GM12878 (cell line): ENCODE measurements at regions not wholly inside any gene's neighbourhood (a gene's known extent, or its start where the extent isn't known, plus 50 kb on each side); places are given as distances from the start of the nearest gene placed in this dataset.

Source experiments
- ATAC-seq: fragments of 200-7000 bp; cut with Tn5 transposase; 3 replicates; pipeline ENCODE4 v1.9.1; 2020; ENCODE audit warnings: mild to moderate bottlenecking, moderate library complexity
- BruUV-seq: library from RNA; stranded (reverse); fragments of 400-500 nt; replicated peaks from 2 replicates; lab custom pipeline; 2021; lab: Mats Ljungman, UMichigan
- CTCF ChIA-PET: fragments of 300-600 bp; sonication (Branson Sonifier 250); formaldehyde crosslinking; extraction: SDS; loops from one replicate; lab custom pipeline; 2021; ENCODE audit warnings: inconsistent platforms; lab: Yijun Ruan, JAX
- POLR2A ChIA-PET: fragments of 350-600 bp; formaldehyde crosslinking; extraction: SDS; loops from one replicate; lab custom pipeline; 2021; ENCODE audit warnings: inconsistent platforms; lab: Charles Lee
- RAD21 ChIA-PET: fragments of 300-600 bp; sonication (Branson Sonifier 250); formaldehyde crosslinking; loops from one replicate; lab custom pipeline; 2023; ENCODE audit warnings: antibody characterized with exemption; ENCODE audit not compliant: unreplicated experiment; lab: Charles Lee
- SMC1A ChIA-PET: fragments of 300-600 bp; sonication (Branson Sonifier 250); formaldehyde crosslinking; loops from one replicate; lab custom pipeline; 2023; ENCODE audit not compliant: unreplicated experiment, uncharacterized antibody; lab: Charles Lee
- DNase-seq: peaks from one replicate; pipeline ENCODE4 v3.0.0-alpha.2; 2011; ENCODE audit warnings: low read depth, low spot score
- FAIRE-seq: peaks from 3 replicates; lab custom pipeline; 2011; peaks lifted over from hg19 to GRCh38; lab: Jason Lieb, UNC
- H2AFZ ChIP-seq: 2 replicates; pipeline ENCODE4 v1.6.0; 2011; ENCODE audit warnings: low read depth, low read length, control low read depth; ENCODE audit not compliant: control insufficient read depth
- H3K27ac ChIP-seq: 2 replicates; pipeline ENCODE4 v1.5.1; 2011; ENCODE audit warnings: control low read depth; ENCODE audit not compliant: control insufficient read depth, insufficient read depth
- H3K27me3 ChIP-seq, 2 experiments: replicated peaks in 1 of 2; 2 replicates each; pipeline versions ENCODE4 v1.6.0 to v1.6.1; 2011; ENCODE audit warnings: low read length in 1 of 2; ENCODE audit not compliant: control insufficient read depth in 2 of 2, insufficient read depth in 2 of 2
- H3K36me3 ChIP-seq, 2 experiments: 2 replicates each; pipeline ENCODE4 v1.5.1; 2011; ENCODE audit warnings: low read length in 1 of 2; ENCODE audit not compliant: control insufficient read depth in 2 of 2, insufficient read depth in 2 of 2
- H3K4me1 ChIP-seq: 2 replicates; pipeline ENCODE4 v1.6.1; 2011; ENCODE audit warnings: mild to moderate bottlenecking, low read length, moderate library complexity, mixed read lengths; ENCODE audit not compliant: control insufficient read depth, insufficient read depth
- H3K4me2 ChIP-seq: 2 replicates; pipeline ENCODE4 v1.6.0; 2011; ENCODE audit warnings: control low read depth; ENCODE audit not compliant: control insufficient read depth, insufficient read depth
- H3K4me3 ChIP-seq: fragments of 200-600 bp; sonication (generic); 2 replicates; pipeline ENCODE4 v1.5.1; 2016
- H3K79me2 ChIP-seq: 2 replicates; pipeline ENCODE4 v1.6.0; 2011; ENCODE audit warnings: low read length; ENCODE audit not compliant: control insufficient read depth, insufficient read depth
- H3K9ac ChIP-seq: 2 replicates; pipeline ENCODE4 v1.8.0; 2011; ENCODE audit warnings: low read length, control low read depth, mixed read lengths; ENCODE audit not compliant: control insufficient read depth, insufficient read depth
- H3K9me3 ChIP-seq: replicated peaks from 3 replicates; pipeline ENCODE4 v1.5.1; 2011; ENCODE audit warnings: mild to moderate bottlenecking, low read length; ENCODE audit not compliant: control insufficient read depth, insufficient read depth
- H4K20me1 ChIP-seq: 2 replicates; pipeline ENCODE4 v1.6.0; 2011; ENCODE audit not compliant: control insufficient read depth, insufficient read depth
- ATF7 ChIP-seq: fragments of 450-650 bp; IDR thresholded peaks from 2 replicates; pipeline ENCODE4 v1.6.1; 2016; ENCODE audit warnings: low read depth, mild to moderate bottlenecking
- CBFB ChIP-seq: IDR thresholded peaks from 2 replicates; pipeline ENCODE4 v1.6.1; 2016; ENCODE audit warnings: antibody characterized with exemption, low read depth
- CREB1 ChIP-seq: IDR thresholded peaks from 2 replicates; pipeline ENCODE4 v1.6.1; 2012; ENCODE audit warnings: low read depth, mild to moderate bottlenecking, inconsistent platforms
- MTA3 ChIP-seq: IDR thresholded peaks from 2 replicates; pipeline ENCODE4 v1.6.1; 2012; ENCODE audit warnings: low read length, inconsistent platforms, borderline replicate concordance
- NBN ChIP-seq: fragments of 450-650 bp; IDR thresholded peaks from 2 replicates; pipeline ENCODE4 v1.6.1; 2016
- NFXL1 ChIP-seq: fragments of 450-650 bp; IDR thresholded peaks from 2 replicates; pipeline ENCODE4 v1.6.1; 2017; ENCODE audit warnings: antibody characterized with exemption, mild to moderate bottlenecking, borderline replicate concordance
- RUNX3 ChIP-seq: IDR thresholded peaks from 2 replicates; pipeline ENCODE4 v1.6.1; 2012; ENCODE audit warnings: low read length, inconsistent platforms
- SREBF2 ChIP-seq: IDR thresholded peaks from 2 replicates; pipeline ENCODE4 v1.6.1; 2012; ENCODE audit warnings: mild to moderate bottlenecking, low read length
- ZNF24 ChIP-seq: fragments of 450-650 bp; IDR thresholded peaks from 2 replicates; pipeline ENCODE4 v1.6.1; 2017; ENCODE audit warnings: antibody characterized with exemption, mild to moderate bottlenecking
- WGBS: methylation state at CpG from one replicate; pipeline ENCODE4 v1.1.6; 2016; ENCODE audit warnings: low lambda C conversion rate; ENCODE audit not compliant: insufficient replicate concordance, insufficient coverage; ENCODE audit errors: missing lambda C conversion rate; 5-methylcytosine and 5-hydroxymethylcytosine counted together
- in situ Hi-C: fragments of 300-500 bp; cut with MboI; formaldehyde crosslinking; loops from 9 replicates; pipeline ENCODE4 v1.14.3; 2018; ENCODE audit warnings: mixed read lengths
- intact Hi-C: fragments of 100-400 bp; cut with micrococcal nuclease; formaldehyde crosslinking; loops from one replicate; pipeline ENCODE4 v1.14.2; 2022; ENCODE audit not compliant: unreplicated experiment

DNA sequence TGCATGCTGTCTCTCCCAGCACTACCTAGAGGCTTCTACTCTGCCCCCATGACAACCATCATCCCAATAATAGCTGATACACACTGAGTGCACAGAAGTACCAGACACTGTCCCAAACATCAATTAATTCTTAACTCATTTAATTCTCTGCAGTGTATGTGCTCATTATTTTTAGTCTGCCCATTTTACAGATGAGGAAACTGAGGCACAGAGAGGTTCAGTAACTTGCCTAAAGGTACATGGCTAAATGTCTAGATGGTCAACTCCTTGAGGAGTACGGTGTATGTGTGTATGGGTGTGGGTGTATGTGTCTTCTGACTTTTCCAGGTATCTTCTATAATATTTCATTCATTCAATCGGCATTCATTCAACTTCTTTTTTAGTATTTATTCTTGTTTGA, 407.9 kb downstream of the SOX9 start:
- no peaks in the 10 kb centered on the region for H4K20me1 ChIP-seq
- H3K4me2 ChIP-seq: no peak overlapping the region
- ChIA-PET SMC1A (interaction anchor here (3.5 kb wide), 1 partner anchor 11 kb away, joined by 18 read pairs; no protein-coding TSS in a partner anchor), CTCF (interaction anchor here (0.6 to 3.7 kb wide), 2 partner anchors 11 to 163 kb away, joined by 3 to 13 read pairs; no protein-coding TSS in a partner anchor), POLR2A (interaction anchor here (1.6 kb wide), 1 partner anchor 9 kb away, joined by 3 read pairs; no protein-coding TSS in a partner anchor), RAD21 (no interaction called here)
- in situ Hi-C loops (loop anchor here (25.0 kb wide), 2 partner anchors 916 to 1416 kb away; no protein-coding TSS in a partner anchor), intact Hi-C loops (no loop called here)
- no peaks in the 10 kb centered on the region for H3K79me2 ChIP-seq
- DNase-seq (no peak), ATAC-seq (no peak), FAIRE-seq (no peak)
- H3K9ac ChIP-seq: no peak overlapping the region
- no peak overlapping the region for H3K27ac ChIP-seq
- no peak overlapping the region for H2AFZ ChIP-seq
- H3K36me3 ChIP-seq: no peaks in the 10 kb centered on the region
- TF ChIP-seq RUNX3 (no peak), ZNF24 (0 out of 2 replicates have a peak, but pooled peaks have one; percentile 28), ATF7 (no peak), NFXL1 (no peak), MTA3 (no peak), CREB1 (no peak)
- no peaks in the 10 kb centered on the region for H3K9me3 ChIP-seq
- no peak overlapping the region for H3K4me3 ChIP-seq
- no peaks in the 10 kb centered on the region for H3K4me1 ChIP-seq
- no peaks in the 10 kb centered on the region for H3K27me3 ChIP-seq
- 65% methylated on average over 2 of the region's 2 CpGs for WGBS
- BruUV-seq: no TSS peak

DNA sequence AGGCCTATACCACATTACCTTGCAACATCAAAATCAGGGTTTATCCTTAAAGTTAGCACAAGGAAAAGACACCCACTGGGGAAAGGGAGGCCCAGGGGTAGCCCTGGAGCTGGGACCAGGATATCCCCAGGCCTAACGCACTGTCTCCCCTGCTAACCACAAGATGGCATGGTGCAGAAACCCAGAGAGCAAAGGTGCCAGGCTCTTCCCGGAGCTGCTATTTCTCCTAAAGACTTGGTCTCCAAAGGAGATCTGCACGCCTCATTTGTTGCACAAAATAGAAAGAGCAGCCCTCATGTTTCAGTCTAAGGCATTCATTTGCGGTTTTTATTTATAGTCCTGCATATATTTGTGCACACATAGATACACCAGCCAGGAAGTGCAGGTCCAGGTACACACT, 408.6 kb downstream of the SOX9 start:
- TF ChIP-seq SREBF2: no peak
- TF ChIP-seq CBFB: no peak
- no peak for TF ChIP-seq NBN
- no peak for TF ChIP-seq ATF7
- DNase-seq (no peak), ATAC-seq (no peak), FAIRE-seq (no peak)
- Histone ChIP-seq H3K36me3 (no peaks in the 10 kb centered on the region), H3K9me3 (peaks cover 2% of the 10 kb centered on the region; the same call in 1 of the 3 replicates), H3K4me1 (no peaks in the 10 kb centered on the region), H3K9ac (no peak overlapping the region), H4K20me1 (no peaks in the 10 kb centered on the region), H3K27ac (no peak overlapping the region), H3K4me2 (no peak overlapping the region), H3K4me3 (no peak overlapping the region), H3K79me2 (no peaks in the 10 kb centered on the region), H3K27me3 (no peaks in the 10 kb centered on the region), H2AFZ (no peak overlapping the region)
- ChIA-PET POLR2A (interaction anchor here (0.6 to 1.6 kb wide), 2 partner anchors 9 to 73 kb away, joined by 3 read pairs; no protein-coding TSS in a partner anchor), SMC1A (interaction anchor here (0.9 to 3.5 kb wide), 4 partner anchors 9 to 149 kb away, joined by 3 to 18 read pairs (median 6); no protein-coding TSS in a partner anchor), RAD21 (interaction anchor here (2.0 to 2.1 kb wide), 2 partner anchors 8 to 10 kb away, joined by 6 to 10 read pairs; no protein-coding TSS in a partner anchor), CTCF (interaction anchor here (1.0 to 3.7 kb wide), 2 partner anchors 10 to 112 kb away, joined by 3 to 13 read pairs; no protein-coding TSS in a partner anchor)
- in situ Hi-C loops: loop anchor here (25.0 kb wide), 2 partner anchors 917 to 1417 kb away; no protein-coding TSS in a partner anchor
- BruUV-seq: no TSS peak
- intact Hi-C loops: no loop called here
- WGBS: 47% methylated on average over 4 of the region's 4 CpGs
